Activated CD8-positive, alpha-beta T cell treated with anti-CD3 and anti-CD28 coated beads, Interleukin-2, amount 10 ng/mL, durations not matched to agents 7 days and 5 days (primary cell): ENCODE measurements at regions not wholly inside any gene's neighbourhood (a gene's known extent, or its start where the extent isn't known, plus 50 kb on each side); places are given as distances from the start of the nearest gene placed in this dataset.
"Not testable (repeated sequence)": the region's sequence is repeated elsewhere in the genome, so short reads cannot be mapped to it uniquely, and the experiment has no call there.

Experiments
- ATAC-seq: fragments of 150-1000 bp; cut with Tn5 transposase; one replicate; pipeline ENCODE4 v1.10.0; 2021; ENCODE audit warnings: moderate library complexity
- CTCF ChIA-PET: fragments of 350-600 bp; sonication (Branson Sonifier 250); formaldehyde crosslinking; loops from one replicate; lab custom pipeline; 2021; ENCODE audit warnings: antibody characterized with exemption; lab: Charles Lee
- POLR2A ChIA-PET: fragments of 350-600 bp; sonication (Branson Sonifier 250); formaldehyde crosslinking; loops from one replicate; lab custom pipeline; 2021; ENCODE audit warnings: antibody characterized with exemption; lab: Charles Lee
- DNase-seq: peaks from one replicate; pipeline ENCODE4 v3.0.0-alpha.2; 2020
- H3K27ac Mint-ChIP-seq: one replicate; pipeline ENCODE4 v1.8.0; 2021; ENCODE audit warnings: mild to moderate bottlenecking, mixed read lengths
- H3K27me3 Mint-ChIP-seq: one replicate; pipeline ENCODE4 v1.8.0; 2021; ENCODE audit warnings: low read depth, mixed read lengths
- H3K36me3 Mint-ChIP-seq: one replicate; pipeline ENCODE4 v1.8.0; 2021; ENCODE audit warnings: low read depth, mixed read lengths
- H3K4me1 Mint-ChIP-seq: one replicate; pipeline ENCODE4 v1.8.0; 2021; ENCODE audit warnings: low read depth, mixed read lengths
- H3K4me3 Mint-ChIP-seq: one replicate; pipeline ENCODE4 v1.8.0; 2021; ENCODE audit warnings: mild to moderate bottlenecking, mixed read lengths
- H3K9me3 Mint-ChIP-seq: one replicate; pipeline ENCODE4 v1.8.0; 2022; ENCODE audit warnings: mixed read lengths; ENCODE audit not compliant: insufficient read depth

- ATAC-seq, result no peak
- H3K36me3 Mint-ChIP-seq, result peaks cover 6% of the 10 kb centered on the region
- H3K4me3 Mint-ChIP-seq, result no peak overlapping the region
- peaks cover 7% of the 10 kb centered on the region for H3K9me3 Mint-ChIP-seq
- no peaks in the 10 kb centered on the region for H3K27me3 Mint-ChIP-seq
- DNase-seq, result no peak
- peaks cover 41% of the 10 kb centered on the region for H3K4me1 Mint-ChIP-seq
- POLR2A ChIA-PET, result interaction anchor here (0.7 to 2.5 kb wide), 2 partner anchors 53 to 342 kb away, joined by 3 to 7 read pairs; no protein-coding TSS in a partner anchor
- peak overlapping the region; percentile 19 for H3K27ac Mint-ChIP-seq
- CTCF ChIA-PET, result interaction anchor here (1.2 to 3.5 kb wide), 4 partner anchors 8 to 466 kb away, joined by 3 to 12 read pairs (median 4); no protein-coding TSS in a partner anchor
These were observed 174.8 kb downstream of the TOMM20 start for GRCh38 chr1:234953655-234954405.

GRCh38 chr1:234950598-234950997, 178.0 kb downstream of the TOMM20 start:
- ChIA-PET CTCF (interaction anchor here (0.6 kb wide), 1 partner anchor 24 kb away, joined by 3 read pairs; no protein-coding TSS in a partner anchor), POLR2A (no interaction called here)
- ATAC-seq (no peak), DNase-seq (no peak)
- Mint-ChIP-seq H3K4me3 (no peak overlapping the region), H3K27ac (no peak overlapping the region), H3K36me3 (peaks cover 6% of the 10 kb centered on the region), H3K27me3 (no peaks in the 10 kb centered on the region), H3K4me1 (peaks cover 21% of the 10 kb centered on the region), H3K9me3 (peaks cover 7% of the 10 kb centered on the region)

GRCh38 chr1:234949528-234949927, 179.1 kb downstream of the TOMM20 start:
- H3K27ac Mint-ChIP-seq, DNase-seq, H3K4me3 Mint-ChIP-seq, ATAC-seq, CTCF ChIA-PET, H3K9me3 Mint-ChIP-seq, H3K27me3 Mint-ChIP-seq: not testable (repeated sequence)
- POLR2A ChIA-PET, result interaction anchor here (0.7 kb wide), 1 partner anchor 23 kb away, joined by 3 read pairs; no protein-coding TSS in a partner anchor
- Mint-ChIP-seq H3K4me1 (peaks cover 16% of the 10 kb centered on the region), H3K36me3 (peaks cover 11% of the 10 kb centered on the region)

- peaks cover 6% of the 10 kb centered on the region for H3K4me1 Mint-ChIP-seq
- peaks cover 8% of the 10 kb centered on the region for H3K36me3 Mint-ChIP-seq
- ChIA-PET POLR2A (interaction anchor here (1.2 kb wide), 1 partner anchor 10 kb away, joined by 4 read pairs; no protein-coding TSS in a partner anchor), CTCF (interaction anchor here (0.6 to 3.0 kb wide), 6 partner anchors 9 to 569 kb away, joined by 3 to 12 read pairs (median 4); no protein-coding TSS in a partner anchor)
- ATAC-seq, result no peak
- H3K4me3 Mint-ChIP-seq, result no peak overlapping the region
- H3K27me3 Mint-ChIP-seq, result no peaks in the 10 kb centered on the region
- DNase-seq, result no peak
- peaks cover 7% of the 10 kb centered on the region for H3K9me3 Mint-ChIP-seq
- H3K27ac Mint-ChIP-seq, result no peak overlapping the region
These were observed 183.9 kb downstream of the TOMM20 start for GRCh38 chr1:234944439-234945344.

GRCh38 chr1:234943836-234944402, 184.7 kb downstream of the TOMM20 start:
- POLR2A ChIA-PET, result interaction anchor here (1.2 kb wide), 1 partner anchor 11 kb away, joined by 4 read pairs; no protein-coding TSS in a partner anchor
- no peak overlapping the region for H3K27ac Mint-ChIP-seq
- CTCF ChIA-PET, result interaction anchor here (1.2 to 3.0 kb wide), 4 partner anchors 10 to 101 kb away, joined by 3 to 12 read pairs (median 7); no protein-coding TSS in a partner anchor
- peaks cover 4% of the 10 kb centered on the region for H3K36me3 Mint-ChIP-seq
- no peak for DNase-seq
- H3K4me1 Mint-ChIP-seq, result peaks cover 6% of the 10 kb centered on the region
- no peaks in the 10 kb centered on the region for H3K27me3 Mint-ChIP-seq
- ATAC-seq, result no peak
- H3K9me3 Mint-ChIP-seq, result peaks cover under 1% of the 10 kb centered on the region
- no peak overlapping the region for H3K4me3 Mint-ChIP-seq

- no peak overlapping the region for H3K27ac Mint-ChIP-seq
- POLR2A ChIA-PET, result no interaction called here
These were observed 185.6 kb downstream of the TOMM20 start for GRCh38 chr1:234942879-234943506.

GRCh38 chr1:234942012-234942332, 186.7 kb downstream of the TOMM20 start:
- Mint-ChIP-seq H3K4me1 (peaks cover 7% of the 10 kb centered on the region), H3K27ac (no peak overlapping the region), H3K4me3 (no peak overlapping the region), H3K27me3 (no peaks in the 10 kb centered on the region), H3K9me3 (no peaks in the 10 kb centered on the region), H3K36me3 (peaks cover 4% of the 10 kb centered on the region)
- ATAC-seq (no peak), DNase-seq (no peak)
- ChIA-PET POLR2A (no interaction called here), CTCF (interaction anchor here (1.0 kb wide), 1 partner anchor 15 kb away, joined by 3 read pairs; no protein-coding TSS in a partner anchor)

More at GRCh38 chr1:234942879-234943506, 185.6 kb downstream of the TOMM20 start:
- H3K4me1 Mint-ChIP-seq, result peaks cover 6% of the 10 kb centered on the region
- ATAC-seq (no peak), DNase-seq (no peak)
- H3K4me3 Mint-ChIP-seq, result no peak overlapping the region
- H3K36me3 Mint-ChIP-seq, result peaks cover 4% of the 10 kb centered on the region
- H3K9me3 Mint-ChIP-seq, result no peaks in the 10 kb centered on the region
- CTCF ChIA-PET, result interaction anchor here (0.6 kb wide), 1 partner anchor 90 kb away, joined by 3 read pairs; no protein-coding TSS in a partner anchor
- H3K27me3 Mint-ChIP-seq, result no peaks in the 10 kb centered on the region

GRCh38 chr1:234941321-234942011, 187.2 kb downstream of the TOMM20 start:
- ChIA-PET CTCF (interaction anchor here (1.0 kb wide), 1 partner anchor 15 kb away, joined by 3 read pairs; no protein-coding TSS in a partner anchor), POLR2A (no interaction called here)
- Mint-ChIP-seq H3K27me3 (no peaks in the 10 kb centered on the region), H3K4me3 (no peak overlapping the region), H3K27ac (no peak overlapping the region), H3K4me1 (peaks cover 9% of the 10 kb centered on the region), H3K36me3 (peaks cover 4% of the 10 kb centered on the region), H3K9me3 (no peaks in the 10 kb centered on the region)
- ATAC-seq, result no peak
- DNase-seq, result no peak

GRCh38 chr1:234940841-234941240, 187.8 kb downstream of the TOMM20 start:
- no peaks in the 10 kb centered on the region for H3K27me3 Mint-ChIP-seq
- H3K9me3 Mint-ChIP-seq, result no peaks in the 10 kb centered on the region
- no peak overlapping the region for H3K27ac Mint-ChIP-seq
- ChIA-PET POLR2A (interaction anchor here (0.6 to 0.7 kb wide), 2 partner anchors 15 to 332 kb away, joined by 3 read pairs; no protein-coding TSS in a partner anchor), CTCF (interaction anchor here (1.2 kb wide), 1 partner anchor 143 kb away, joined by 4 read pairs; no protein-coding TSS in a partner anchor)
- H3K36me3 Mint-ChIP-seq, result peaks cover 4% of the 10 kb centered on the region
- no peak for DNase-seq
- H3K4me1 Mint-ChIP-seq, result peaks cover 9% of the 10 kb centered on the region
- no peak overlapping the region for H3K4me3 Mint-ChIP-seq
- ATAC-seq, result no peak

- Mint-ChIP-seq H3K4me3 (no peak overlapping the region), H3K36me3 (no peaks in the 10 kb centered on the region), H3K4me1 (peaks cover 6% of the 10 kb centered on the region), H3K27ac (no peak overlapping the region), H3K9me3 (no peaks in the 10 kb centered on the region), H3K27me3 (no peaks in the 10 kb centered on the region)
- ATAC-seq, result no peak
- DNase-seq, result no peak
- ChIA-PET POLR2A (no interaction called here), CTCF (no interaction called here)
These were observed 189.7 kb downstream of the TOMM20 start for GRCh38 chr1:234938924-234939323.
